ENCODE measurements at regions not wholly inside any gene's neighbourhood (a gene's known extent, or its start where the extent isn't known, plus 50 kb on each side); places are given as distances from the start of the nearest gene placed in this dataset.

DNA sequence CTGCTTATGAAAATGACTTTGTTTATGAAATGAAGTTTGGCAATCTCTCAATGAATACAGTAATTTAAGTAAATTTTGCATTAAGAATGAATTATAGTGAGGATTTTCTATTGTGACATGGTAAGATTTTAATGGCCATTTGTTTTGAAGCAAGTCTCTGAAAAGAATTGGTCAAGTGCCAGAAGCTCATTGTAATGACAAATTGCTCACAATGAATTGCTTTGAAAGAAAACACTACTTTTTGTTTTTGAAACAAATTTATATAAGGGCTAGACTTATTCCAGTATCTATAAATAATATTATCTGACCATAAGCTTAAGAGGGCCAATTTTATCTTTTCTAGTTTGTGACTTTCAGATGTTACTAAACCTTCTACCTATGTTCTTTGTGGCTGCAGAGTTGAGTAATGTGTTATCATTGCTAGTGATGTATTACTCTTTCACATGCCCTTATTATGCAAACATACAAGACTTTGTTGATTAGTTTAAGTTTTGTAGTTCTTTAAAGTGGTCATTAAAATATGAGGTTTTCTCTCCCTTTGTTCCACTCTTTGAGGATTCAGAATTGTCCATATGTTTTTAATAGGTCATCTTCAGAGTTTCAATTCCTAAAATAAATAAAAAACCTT, 93.0 kb upstream of the ZNF608 start:
- no peak for DNase-seq (ENCODE audit: low spot score)

DNA sequence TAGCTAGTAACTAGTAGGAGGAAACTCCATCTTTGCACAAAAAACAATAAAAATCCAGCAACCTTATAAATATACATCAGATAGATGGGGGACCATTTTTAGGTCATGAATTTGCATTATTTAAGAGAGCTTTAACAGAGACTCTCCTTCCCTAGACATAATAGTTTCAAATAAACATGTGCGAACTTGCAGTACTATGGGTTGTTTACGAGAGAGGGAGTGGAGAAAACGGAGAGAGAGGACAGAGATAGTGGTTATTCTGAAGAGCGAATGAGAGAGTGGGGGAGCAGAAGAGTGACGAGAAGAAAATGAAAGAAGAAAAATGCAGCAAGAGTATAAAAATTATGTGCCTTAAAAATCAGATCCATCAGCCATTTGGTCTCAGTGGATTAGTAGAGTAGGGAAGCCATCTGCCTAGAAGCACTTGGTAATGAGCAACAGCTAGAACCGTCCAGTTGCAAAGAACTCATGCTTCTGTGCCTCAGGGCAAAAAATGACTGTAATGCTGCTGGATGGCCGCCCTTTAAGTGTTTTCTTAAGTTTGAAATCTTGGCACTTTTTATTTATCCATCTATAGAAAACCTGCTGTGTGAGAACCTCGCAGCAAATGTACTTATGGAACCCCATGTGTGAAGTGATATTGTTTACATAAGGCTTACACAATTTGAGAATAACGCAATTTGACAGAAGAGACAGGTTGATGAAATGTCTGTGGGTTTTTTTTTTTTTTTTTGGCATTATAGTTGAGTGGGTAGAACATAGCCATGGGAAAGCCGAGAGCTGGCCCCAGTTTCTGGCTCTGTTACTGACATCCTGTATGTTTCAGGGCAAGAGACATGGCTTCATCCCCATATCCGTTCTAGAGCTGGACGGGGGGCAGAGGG, 95.6 kb upstream of the ZNF608 start:
- no peak for DNase-seq (ENCODE audit: low spot score)

DNA sequence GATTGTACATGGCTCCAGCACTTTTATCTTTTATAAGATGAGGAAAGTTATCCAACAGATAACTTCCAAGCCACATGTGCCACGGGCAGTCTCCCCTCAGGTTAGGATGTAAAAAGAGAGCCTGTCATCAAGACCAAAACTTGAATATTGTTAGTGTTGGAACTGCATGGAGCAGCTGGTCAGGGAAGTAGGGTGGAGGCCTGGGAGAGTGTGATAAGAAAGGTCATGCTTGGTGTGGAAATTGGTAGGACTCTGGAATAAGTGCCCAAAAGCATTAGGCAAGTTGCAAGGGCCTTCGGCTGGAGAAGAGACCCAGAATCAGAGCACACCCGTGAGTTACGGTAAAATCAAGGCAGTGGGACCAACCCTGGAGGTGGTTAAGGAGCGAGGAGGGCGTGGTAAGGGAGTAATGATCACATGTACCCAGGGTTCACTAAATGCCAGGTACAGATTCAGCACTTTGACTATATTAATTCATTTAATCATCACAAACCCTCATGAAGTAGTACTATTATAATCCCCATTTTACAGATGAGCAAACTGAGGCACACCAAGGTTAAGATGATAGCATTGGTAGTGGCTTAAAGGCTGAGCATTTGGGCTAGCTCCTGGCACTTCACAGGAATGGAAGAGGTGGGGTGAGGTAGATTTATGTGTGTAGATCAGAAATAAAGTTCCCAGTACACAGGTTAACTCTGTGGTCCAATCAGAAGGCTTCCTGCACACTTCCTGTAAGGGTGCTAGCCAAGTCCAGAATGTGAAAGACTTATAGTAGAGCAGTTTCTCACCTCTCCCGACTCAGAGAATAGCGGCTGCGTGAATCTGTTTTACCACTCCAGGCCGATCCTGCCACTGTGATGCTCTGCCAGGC, 96.5 kb upstream of the ZNF608 start:
- DNase-seq (ENCODE audit: low spot score) = no peak

DNA sequence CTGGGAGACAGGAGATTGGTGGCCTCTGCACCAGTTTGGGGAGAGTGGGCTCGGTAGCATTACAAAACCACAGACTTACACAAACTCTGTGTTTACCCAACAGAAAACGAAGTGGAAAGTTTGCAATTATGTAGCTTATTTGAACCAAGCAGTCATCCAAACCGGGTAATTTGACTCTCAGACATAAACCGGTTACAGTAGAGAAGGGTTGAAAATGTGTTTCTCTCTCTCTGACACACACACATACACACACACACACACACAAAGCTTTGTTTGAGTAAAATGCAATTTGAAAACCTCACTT, 97.1 kb upstream of the ZNF608 start:
- DNase-seq (ENCODE audit: low spot score) = no peak

DNA sequence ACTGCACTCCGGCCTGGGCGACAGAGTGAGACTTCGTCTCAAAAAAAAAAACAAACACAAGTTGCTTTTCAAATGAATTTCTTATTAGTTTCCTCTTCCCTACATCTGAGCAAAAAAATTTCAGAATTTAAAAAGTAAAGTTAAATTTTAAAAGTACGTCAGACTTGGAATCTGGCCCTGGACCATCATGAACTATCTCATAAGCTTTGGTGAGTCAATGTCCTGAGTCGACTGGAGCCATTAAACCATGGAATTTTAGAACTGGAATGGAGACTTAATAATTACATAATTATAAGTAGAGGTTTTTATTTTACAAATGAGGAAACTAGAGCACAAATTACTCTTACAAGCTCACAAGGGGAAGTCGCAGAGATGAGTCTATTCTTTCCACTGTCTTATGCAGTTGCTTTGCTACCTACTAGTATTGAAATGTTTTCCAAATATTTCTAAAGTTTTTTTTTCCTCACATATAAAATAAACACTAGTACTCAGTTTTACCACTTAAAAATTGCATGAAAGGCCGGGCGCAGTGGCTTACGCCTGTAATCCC, 98.0 kb upstream of the ZNF608 start:
- DNase-seq (ENCODE audit: low spot score) = no peak

DNA sequence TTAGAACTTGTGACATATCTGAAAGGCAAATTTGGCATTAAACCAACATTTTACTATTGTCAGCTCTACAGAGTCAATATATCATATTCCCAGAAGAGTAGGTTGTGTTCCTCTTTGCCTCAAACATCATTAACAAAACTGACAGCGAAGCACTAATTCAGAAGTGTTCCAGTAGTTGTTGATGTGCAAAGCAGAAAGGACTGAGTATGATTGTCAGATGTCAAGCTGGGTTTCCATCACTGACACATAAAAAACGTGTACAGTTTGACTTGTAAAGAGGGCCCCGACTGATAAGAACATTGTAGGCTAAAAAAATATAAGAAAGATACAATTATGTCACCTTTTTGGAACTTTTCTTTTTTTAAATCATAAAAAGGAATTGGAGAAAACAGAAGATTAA, 101.5 kb upstream of the ZNF608 start:
- no peak for DNase-seq (ENCODE audit: low spot score)

DNA sequence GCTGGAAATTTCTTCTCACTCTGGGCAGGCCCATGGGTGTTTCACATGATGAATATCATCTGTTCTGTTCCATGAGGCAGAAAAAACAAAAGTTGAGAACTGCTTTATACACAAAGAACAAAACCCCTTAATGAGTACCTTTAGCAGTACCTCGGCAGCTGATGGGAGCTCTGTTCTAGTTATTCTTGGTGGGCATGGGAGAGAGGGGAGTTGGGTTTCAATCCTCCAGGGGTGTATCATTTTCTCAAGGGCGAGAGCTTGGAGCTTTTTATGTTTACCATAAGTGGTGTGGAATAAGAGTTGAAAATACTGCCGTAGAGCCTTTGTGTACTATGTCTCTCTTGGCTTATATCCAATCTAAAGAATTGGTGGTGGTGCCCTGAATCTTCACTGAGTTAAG, 103.3 kb upstream of the ZNF608 start:
- no peak for DNase-seq (ENCODE audit: low spot score)

DNA sequence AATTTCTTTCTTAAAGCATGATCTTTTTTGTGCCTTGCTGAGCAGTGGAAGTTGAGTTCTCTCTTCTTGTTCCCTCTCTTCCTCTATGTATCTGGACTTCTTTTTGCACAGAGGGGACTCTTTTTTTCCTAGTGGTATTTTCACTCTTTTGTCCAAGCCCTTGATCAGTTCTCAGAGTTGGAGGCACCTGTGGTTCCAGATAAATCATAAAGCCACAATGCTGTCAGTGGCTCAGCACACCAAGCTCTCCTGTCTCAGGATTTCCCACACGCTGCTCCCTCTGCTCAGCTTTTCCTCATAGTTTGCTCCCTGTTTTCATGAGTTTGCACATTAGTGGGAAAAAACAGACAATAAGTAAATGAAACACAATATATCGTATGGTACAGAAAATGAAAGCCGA, 110.3 kb upstream of the ZNF608 start:
- no peak for DNase-seq (ENCODE audit: low spot score)

DNA sequence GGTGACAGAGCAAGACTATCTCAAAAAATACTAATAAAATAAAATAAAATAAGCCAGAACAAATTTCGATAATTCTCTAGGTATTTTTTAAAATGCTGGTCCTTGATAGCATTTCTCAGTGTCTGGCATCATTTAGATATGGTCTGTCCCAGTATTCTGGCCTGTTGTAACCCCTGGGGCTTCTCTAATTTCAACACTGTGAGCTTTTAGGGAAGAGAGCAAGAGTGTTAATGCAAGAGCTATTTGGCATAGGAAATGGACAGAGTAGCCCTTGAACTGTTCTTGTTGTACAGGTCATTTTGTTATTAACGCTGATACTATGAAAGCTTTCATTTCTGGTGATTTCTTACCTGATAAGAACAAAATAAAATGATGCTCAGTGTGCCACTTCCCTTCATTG, 112.2 kb upstream of the ZNF608 start:
- no peak for DNase-seq (ENCODE audit: low spot score)

DNA sequence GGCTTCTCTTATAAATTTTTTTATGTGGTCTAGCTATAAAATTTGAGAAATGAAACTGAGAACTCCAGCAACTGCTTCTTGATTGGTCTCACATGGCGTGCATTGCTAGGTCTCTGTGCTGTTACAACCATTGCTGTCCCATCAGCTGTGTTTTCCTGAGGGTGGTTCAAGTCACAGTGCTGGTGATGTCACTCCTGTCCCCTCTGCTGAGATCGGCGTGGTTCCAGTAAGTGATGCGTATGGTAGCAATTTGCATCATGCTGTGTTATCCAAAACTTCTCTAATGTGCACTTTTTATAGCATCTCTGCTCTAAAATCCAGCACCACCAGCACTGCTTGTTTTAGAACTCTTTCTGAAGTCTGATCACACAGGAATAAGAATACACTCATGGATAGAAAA, 112.6 kb upstream of the ZNF608 start:
- no peak for DNase-seq (ENCODE audit: low spot score)

DNA sequence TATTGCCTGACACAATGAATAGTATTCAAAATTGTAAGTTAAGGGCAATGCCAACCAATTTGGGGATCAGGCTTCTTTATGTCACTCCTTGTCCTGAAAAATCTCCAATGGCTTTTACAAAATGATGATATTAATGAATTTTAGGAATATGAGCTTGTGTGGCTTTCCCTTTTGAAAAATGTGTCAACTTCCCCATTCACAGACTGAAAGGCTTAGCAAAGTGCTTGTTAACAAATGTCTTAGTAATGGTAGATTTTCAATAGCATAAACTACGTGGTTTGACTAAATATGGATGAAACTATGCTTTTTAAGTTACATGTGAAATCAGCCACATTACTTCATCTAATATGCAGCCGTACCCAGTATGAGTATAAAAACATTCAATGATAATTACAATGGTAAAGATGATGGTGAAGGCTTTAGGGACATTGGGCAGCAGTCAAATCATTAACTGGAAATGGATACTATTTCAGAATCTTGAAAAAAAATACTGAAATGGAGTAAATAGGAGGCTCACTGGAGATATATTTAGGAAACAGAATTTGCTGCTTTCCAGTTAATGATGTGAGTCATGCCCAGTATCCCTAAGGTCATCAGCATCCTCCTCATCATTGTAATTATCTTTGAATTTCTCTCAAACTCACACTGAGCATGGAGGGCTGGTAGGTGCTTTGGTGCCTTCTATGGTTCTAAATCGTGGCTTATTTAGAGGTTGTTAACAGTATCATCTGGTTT, 113.3 kb upstream of the ZNF608 start:
- no peak for DNase-seq (ENCODE audit: low spot score)

DNA sequence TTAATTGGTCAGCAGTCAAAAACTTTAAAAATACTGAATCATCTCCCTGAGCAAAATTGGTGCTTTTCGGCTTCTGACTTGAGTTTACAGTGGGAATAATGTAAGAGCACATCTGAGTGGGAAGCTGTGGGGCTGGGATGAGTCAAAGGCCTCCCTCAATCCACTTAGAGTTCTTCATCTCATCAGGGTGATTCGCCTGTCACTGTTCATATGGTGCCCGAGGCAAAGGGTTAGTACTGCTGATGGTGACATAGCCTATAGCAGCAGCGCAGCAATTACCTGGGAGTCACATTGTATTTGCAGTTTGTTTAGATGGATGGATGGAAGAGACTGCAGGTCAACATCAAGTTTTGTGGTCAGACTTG, 113.8 kb upstream of the ZNF608 start:
- no peak for DNase-seq (ENCODE audit: low spot score)

DNA sequence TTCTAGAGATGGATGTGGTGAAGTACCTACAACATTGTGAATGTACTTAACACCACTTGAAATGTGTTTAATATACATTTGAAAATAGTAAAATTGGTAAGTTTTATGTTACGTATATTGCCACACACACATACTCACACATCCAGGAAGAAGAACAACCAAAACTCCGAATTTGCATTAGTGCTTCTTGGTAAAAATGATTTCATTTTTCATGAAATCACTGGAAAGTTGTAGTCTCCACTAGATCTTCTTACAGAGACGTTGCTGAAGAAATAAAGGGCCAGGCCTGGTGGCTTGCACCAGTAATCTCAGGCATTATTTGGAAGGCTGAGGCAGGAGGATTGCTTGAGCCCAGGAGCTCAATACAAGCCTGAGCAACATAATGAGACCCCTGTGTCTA, 118.6 kb upstream of the ZNF608 start:
- no peak for DNase-seq (ENCODE audit: low spot score)

DNA sequence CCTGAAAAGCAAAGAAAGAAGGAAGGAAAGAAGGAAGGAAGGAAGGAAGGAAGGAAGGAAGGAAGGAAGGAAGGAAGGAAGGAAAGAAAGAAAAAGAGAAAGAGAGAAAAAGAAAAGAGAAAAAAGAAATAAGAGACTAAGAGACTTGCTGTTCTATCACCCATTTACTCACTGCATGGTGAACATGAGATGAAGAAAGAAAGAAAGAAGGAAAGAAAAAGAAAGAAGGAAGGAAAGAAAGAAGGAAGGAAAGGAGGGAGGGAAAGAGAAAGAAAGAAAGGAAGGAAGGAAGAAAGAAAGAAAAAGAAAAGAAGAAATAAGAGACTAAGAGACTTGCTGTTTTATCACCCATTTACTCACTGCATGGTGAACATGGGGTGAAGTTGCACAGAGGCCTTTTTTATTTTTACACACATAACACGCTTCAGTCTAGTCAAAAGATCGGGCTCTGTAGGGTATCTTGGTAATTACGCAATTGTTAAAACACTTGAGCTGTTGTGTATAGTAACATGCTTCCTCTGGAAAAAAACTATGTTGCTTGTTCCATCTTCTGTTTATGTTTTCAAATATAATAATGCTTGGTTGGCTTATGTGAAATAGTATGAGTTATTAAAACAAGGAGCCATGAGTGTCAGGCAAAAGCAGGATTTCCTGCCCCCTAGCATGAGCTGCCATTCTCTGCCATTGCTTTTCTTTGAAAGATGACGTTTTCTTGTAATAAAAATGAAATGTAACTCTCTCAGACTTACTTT, 119.3 kb upstream of the ZNF608 start:
- DNase-seq (ENCODE audit: low spot score) = no peak

DNA sequence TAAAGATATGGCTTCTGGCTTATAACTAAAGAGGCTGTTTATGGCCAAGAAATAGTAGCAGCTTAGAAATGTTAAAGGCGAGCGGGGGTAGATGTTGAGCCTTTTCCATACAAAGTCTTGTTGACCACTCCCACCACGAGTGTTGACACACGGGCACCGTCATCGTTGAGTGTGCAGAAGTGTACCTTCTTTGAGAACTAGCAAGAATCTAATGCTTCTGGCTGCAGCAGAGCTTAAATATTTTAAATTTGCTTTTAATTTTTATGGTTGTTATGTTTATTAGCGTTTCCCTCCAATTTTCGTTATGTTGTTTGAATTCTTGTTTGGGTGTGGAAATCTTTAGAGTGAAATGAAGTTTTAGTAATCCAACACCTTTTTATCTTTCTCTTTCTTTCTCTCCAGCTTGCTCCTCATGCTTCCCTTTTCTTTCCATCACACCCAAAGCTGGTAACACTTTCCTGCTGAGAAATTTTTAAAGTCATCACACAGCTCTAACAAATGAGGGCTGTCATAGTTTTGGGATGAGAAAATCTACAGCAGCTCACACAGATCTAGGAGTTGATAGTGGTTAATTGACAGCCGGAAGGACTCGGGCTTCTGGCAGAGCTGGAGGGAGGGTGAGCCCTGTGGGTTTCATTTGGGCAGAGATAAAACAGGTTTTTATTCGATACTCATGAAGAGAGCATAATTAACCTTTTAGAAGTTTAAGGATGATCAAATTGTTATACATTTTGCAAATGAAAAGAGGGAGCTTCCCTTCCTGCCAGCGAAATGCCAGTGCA, 120.1 kb upstream of the ZNF608 start:
- no peak for DNase-seq (ENCODE audit: low spot score)

DNA sequence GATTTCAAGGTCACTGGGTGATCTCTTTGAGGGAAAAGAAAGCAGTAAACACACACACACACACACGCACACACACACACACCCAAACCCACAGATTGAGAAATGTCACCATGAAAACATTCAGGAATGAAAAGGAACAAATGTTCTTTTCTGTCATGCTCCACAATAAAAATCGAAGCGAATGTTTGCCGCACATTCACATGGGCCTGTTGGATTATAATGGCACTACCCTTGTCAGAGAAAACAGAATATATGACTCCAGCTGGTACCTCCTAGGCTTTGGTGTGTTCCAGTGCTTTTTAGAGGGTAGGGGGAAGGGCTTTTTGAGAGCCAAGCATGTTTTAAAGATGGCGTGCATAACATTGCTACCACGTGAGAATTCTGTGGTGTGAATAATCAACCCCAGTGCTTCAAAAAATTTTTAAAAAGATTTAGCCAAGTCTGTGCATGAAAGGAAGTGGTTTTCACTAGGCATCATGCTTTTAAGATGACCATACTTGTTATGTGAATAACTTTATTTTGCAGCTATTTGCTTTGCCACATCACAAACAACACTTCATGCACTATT, 120.8 kb upstream of the ZNF608 start:
- no peak for DNase-seq (ENCODE audit: low spot score)

DNA sequence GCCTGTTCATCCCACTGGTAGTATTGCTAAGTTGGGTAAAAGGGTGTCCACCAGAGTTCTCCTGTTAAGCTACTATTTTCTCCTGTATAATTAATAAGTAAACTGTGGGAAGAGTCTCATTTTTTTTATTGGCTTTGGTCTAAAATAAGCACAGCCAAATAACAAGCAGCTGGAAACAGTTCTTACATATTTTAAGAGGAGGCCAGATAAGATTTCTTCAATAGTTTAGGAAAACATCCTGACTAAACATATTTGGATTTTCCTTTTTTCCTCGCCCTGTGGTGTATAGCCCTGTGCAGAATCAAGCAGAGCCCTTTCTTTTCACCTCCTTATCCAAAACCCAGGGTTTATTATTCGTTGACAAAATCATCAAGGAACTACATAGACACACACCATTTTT, 122.2 kb upstream of the ZNF608 start:
- no peak for DNase-seq (ENCODE audit: low spot score)

DNA sequence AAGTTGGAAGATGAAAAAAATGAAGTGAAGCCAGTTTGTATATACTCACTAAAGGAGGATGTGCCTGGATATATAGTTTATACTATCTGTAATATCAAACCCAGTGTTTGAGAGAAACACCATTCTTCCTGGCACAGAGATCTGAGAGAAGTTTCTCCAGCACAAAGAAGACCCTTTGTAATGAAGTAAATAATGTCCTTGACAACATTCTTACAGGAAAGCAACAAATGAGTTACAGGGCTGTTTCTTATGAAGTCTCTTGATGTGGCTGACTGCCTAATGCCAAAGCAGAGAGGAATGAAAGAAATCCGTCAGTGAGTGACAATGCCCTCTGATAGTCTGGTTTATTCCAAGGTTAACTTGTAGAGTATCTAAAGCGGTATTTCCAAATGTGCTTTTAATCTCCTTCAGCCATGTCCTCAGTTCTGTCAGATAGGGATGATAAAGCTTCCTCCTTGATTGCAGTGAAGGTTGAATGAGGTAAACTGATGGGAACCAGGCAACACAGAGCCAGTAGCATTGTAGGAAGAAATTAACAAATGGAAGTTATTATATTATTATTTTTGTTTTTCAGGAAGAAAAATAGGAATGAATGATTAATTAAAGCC, 123.1 kb upstream of the ZNF608 start:
- no peak for DNase-seq (ENCODE audit: low spot score)

DNA sequence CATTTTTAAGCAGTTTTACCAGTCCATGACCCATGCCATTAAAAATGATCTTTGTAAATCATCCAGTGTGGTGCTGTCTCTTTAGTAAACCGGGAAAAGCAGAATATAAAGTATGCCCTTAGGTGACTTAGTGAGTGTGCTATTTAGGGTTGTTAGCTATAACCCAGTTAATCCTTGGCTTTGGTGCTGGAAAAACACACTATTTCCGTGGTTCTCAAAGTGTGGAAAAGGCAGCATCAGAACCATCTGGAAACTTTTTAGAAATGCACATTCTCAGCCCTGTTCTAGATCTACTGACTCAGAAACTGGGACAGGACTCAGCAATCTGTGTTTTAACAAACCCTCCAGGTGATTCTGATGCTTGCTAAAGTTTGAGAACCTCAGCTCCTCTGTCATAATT, 123.6 kb upstream of the ZNF608 start:
- no peak for DNase-seq (ENCODE audit: low spot score)

DNA sequence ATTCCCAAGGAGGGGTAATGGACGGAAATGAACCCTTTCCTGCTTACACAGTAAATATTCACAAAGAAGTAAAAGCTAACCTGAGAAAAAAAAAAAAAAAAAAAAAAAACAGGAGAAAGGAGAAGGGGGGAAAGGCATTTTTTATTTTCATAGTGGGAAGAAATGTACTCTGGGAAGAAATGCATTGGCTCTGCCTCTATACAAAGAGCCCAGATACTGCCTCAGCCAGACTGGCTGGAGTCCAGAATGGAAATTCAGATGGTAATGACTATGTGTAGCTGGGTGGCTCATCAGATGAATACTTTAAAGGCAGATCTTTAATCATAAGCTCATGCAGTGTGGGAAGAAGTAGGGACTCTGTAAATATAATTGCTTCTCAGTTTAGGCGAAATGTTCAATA, 124.9 kb upstream of the ZNF608 start:
- no peak for DNase-seq (ENCODE audit: low spot score)
